A673 (cell line): ENCODE measurements at regions not wholly inside any gene's neighbourhood (a gene's known extent, or its start where the extent isn't known, plus 50 kb on each side); places are given as distances from the start of the nearest gene placed in this dataset.

Experiments
- EZH2 ChIP-seq: fragments of 200-600 bp; sonication (generic); IDR thresholded peaks from 2 replicates; pipeline ENCODE4 v1.6.1; 2017; ENCODE audit warnings: borderline replicate concordance, low read depth, mild to moderate bottlenecking, mixed read lengths, antibody characterized with exemption, low read length; ENCODE audit not compliant: poor library complexity, severe bottlenecking
- TF ChIP-seq, protein P1 (sequence below): fragments of 300-800, 200-600 bp; sonication (generic); conservative IDR thresholded peaks from 2 replicates; pipeline ENCODE4 v1.5.1; 2017; ENCODE audit warnings: low read depth, mild to moderate bottlenecking, antibody characterized with exemption, low read length, moderate library complexity, mixed read lengths

- TF ChIP-seq EZH2 = no peak
- TF ChIP-seq, protein P1, sequence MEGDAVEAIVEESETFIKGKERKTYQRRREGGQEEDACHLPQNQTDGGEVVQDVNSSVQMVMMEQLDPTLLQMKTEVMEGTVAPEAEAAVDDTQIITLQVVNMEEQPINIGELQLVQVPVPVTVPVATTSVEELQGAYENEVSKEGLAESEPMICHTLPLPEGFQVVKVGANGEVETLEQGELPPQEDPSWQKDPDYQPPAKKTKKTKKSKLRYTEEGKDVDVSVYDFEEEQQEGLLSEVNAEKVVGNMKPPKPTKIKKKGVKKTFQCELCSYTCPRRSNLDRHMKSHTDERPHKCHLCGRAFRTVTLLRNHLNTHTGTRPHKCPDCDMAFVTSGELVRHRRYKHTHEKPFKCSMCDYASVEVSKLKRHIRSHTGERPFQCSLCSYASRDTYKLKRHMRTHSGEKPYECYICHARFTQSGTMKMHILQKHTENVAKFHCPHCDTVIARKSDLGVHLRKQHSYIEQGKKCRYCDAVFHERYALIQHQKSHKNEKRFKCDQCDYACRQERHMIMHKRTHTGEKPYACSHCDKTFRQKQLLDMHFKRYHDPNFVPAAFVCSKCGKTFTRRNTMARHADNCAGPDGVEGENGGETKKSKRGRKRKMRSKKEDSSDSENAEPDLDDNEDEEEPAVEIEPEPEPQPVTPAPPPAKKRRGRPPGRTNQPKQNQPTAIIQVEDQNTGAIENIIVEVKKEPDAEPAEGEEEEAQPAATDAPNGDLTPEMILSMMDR = no peak
Observed at GRCh38 chr10:128901236-128901635, 565.8 kb upstream of the MGMT start.
